WERI-Rb-1 (cell line): ENCODE measurements at regions not wholly inside any gene's neighbourhood (a gene's known extent, or its start where the extent isn't known, plus 50 kb on each side); places are given as distances from the start of the nearest gene placed in this dataset.

ENCODE experiments used
- DNase-seq: peaks from one replicate; pipeline ENCODE4 v3.0.0-alpha.2; 2020
- H3K27ac ChIP-seq: fragments of 250-450 bp; sonication (Bioruptor Pico); 2 replicates; pipeline ENCODE4 v1.5.1; 2020; ENCODE audit warnings: mild to moderate bottlenecking, moderate library complexity
- H3K27me3 ChIP-seq: fragments of 250-450 bp; sonication (Bioruptor Pico); 2 replicates; pipeline ENCODE4 v1.5.1; 2021; ENCODE audit warnings: mild to moderate bottlenecking, low read depth, moderate library complexity; ENCODE audit not compliant: insufficient read depth, severe bottlenecking
- H3K36me3 ChIP-seq: fragments of 250-450 bp; sonication (Bioruptor Pico); 2 replicates; pipeline ENCODE4 v1.5.1; 2020; ENCODE audit warnings: mild to moderate bottlenecking, moderate library complexity
- H3K4me3 ChIP-seq: 2 replicates; pipeline ENCODE4 v1.5.1; 2011; ENCODE audit warnings: low read depth, mild to moderate bottlenecking, control low read depth, low read length
- H3K9me3 ChIP-seq: fragments of 250-450 bp; sonication (Bioruptor Pico); 2 replicates; pipeline ENCODE4 v1.5.1; 2021; ENCODE audit warnings: mild to moderate bottlenecking, moderate library complexity; ENCODE audit not compliant: severe bottlenecking
- TF ChIP-seq, protein P1 (sequence below): IDR thresholded peaks from 2 replicates; pipeline ENCODE4 v1.5.1; 2011; ENCODE audit warnings: low read depth, mild to moderate bottlenecking, control low read depth, inconsistent platforms, low read length

DNA sequence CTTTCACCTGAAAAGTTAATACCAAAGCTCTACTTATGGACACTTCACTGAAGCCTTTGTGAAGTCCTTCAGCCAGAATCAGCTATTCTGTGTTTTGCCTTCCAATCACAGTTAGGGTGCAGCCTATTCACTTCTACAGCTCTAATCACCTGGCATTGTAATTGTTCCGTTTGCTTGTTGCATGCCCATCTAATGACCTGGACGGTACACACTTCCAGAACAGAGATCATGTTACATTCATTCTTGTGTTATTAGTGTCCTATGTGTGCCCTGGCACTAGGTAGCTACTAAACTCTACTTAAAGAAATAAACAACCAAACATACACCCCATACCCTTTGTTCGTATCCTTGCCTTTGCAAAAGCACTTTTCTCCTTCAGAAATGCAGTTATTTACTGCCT is 1162.9 kb upstream of the WWC1 start:
- Histone ChIP-seq H3K4me3 (no peak overlapping the region), H3K36me3 (no peaks in the 10 kb centered on the region), H3K27me3 (no peaks in the 10 kb centered on the region), H3K9me3 (no peaks in the 10 kb centered on the region), H3K27ac (no peak overlapping the region)
- TF ChIP-seq, protein P1, sequence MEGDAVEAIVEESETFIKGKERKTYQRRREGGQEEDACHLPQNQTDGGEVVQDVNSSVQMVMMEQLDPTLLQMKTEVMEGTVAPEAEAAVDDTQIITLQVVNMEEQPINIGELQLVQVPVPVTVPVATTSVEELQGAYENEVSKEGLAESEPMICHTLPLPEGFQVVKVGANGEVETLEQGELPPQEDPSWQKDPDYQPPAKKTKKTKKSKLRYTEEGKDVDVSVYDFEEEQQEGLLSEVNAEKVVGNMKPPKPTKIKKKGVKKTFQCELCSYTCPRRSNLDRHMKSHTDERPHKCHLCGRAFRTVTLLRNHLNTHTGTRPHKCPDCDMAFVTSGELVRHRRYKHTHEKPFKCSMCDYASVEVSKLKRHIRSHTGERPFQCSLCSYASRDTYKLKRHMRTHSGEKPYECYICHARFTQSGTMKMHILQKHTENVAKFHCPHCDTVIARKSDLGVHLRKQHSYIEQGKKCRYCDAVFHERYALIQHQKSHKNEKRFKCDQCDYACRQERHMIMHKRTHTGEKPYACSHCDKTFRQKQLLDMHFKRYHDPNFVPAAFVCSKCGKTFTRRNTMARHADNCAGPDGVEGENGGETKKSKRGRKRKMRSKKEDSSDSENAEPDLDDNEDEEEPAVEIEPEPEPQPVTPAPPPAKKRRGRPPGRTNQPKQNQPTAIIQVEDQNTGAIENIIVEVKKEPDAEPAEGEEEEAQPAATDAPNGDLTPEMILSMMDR = no peak
- no peak for DNase-seq

GRCh38 chr5:167140548-167141291 is 1150.7 kb upstream of the WWC1 start:
- H3K4me3 ChIP-seq = no peak overlapping the region
- no peaks in the 10 kb centered on the region for H3K27me3 ChIP-seq
- H3K36me3 ChIP-seq = no peaks in the 10 kb centered on the region
- TF ChIP-seq, protein P1 = no peak
- no peaks in the 10 kb centered on the region for H3K9me3 ChIP-seq
- no peak for DNase-seq
- H3K27ac ChIP-seq = no peak overlapping the region

DNA sequence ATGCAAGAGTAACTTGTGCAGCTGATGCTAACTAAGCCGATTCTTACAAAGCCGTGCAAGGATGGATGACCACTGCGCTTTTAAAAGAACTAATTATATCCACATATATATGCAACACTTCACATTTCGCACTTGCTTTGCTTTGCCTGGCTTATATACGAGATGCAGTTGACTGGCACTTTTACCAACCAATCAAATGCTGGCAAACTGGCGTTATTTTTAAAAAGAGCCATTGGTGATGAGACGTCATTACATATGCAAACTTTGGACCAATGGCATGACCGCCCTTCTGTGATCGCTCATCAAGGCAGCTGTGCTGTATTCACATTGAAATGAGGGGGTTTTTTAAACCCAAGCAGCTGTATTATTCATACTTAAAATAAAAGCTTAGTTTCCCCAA is 1147.7 kb upstream of the WWC1 start:
- Histone ChIP-seq H3K36me3 (no peaks in the 10 kb centered on the region), H3K27me3 (no peaks in the 10 kb centered on the region), H3K9me3 (no peaks in the 10 kb centered on the region), H3K27ac (no peak overlapping the region), H3K4me3 (no peak overlapping the region)
- TF ChIP-seq, protein P1 = no peak
- DNase-seq = no peak

GRCh38 chr5:167145841-167146240 is 1145.6 kb upstream of the WWC1 start:
- Histone ChIP-seq H3K36me3 (no peaks in the 10 kb centered on the region), H3K27ac (no peak overlapping the region), H3K9me3 (no peaks in the 10 kb centered on the region), H3K27me3 (no peaks in the 10 kb centered on the region), H3K4me3 (no peak overlapping the region)
- no peak for DNase-seq
- TF ChIP-seq, protein P1 = no peak

- Histone ChIP-seq H3K27ac (no peak overlapping the region), H3K36me3 (no peaks in the 10 kb centered on the region), H3K4me3 (no peak overlapping the region), H3K9me3 (no peaks in the 10 kb centered on the region), H3K27me3 (no peaks in the 10 kb centered on the region)
- no peak for DNase-seq
- TF ChIP-seq, protein P1 = no peak
Measured at GRCh38 chr5:167147879-167148278, 1143.6 kb upstream of the WWC1 start.

GRCh38 chr5:167150661-167151060 is 1140.8 kb upstream of the WWC1 start:
- Histone ChIP-seq H3K4me3 (no peak overlapping the region), H3K27ac (no peak overlapping the region), H3K9me3 (no peaks in the 10 kb centered on the region), H3K36me3 (no peaks in the 10 kb centered on the region), H3K27me3 (no peaks in the 10 kb centered on the region)
- TF ChIP-seq, protein P1 = no peak
- no peak for DNase-seq
